SK-N-SH (cell line): ENCODE measurements at regions not wholly inside any gene's neighbourhood (a gene's known extent, or its start where the extent isn't known, plus 50 kb on each side); places are given as distances from the start of the nearest gene placed in this dataset.
A peak's percentile ranks its signal among the peaks of the same experiment; 100 is the strongest.

ENCODE experiments used
- CTCF ChIP-seq: fragments of 200-600 bp; sonication (generic); IDR thresholded peaks from 2 replicates; pipeline ENCODE4 v1.6.1; 2017; ENCODE audit warnings: antibody characterized with exemption, mild to moderate bottlenecking, moderate library complexity
- EP300 ChIP-seq, 2 experiments: IDR thresholded peaks; 2 replicates each; pipeline versions ENCODE4 v1.4.0 to v1.6.1; 2012; ENCODE audit warnings: borderline replicate concordance in 1 of 2, low read depth in 1 of 2, low read length in 1 of 2
- EZH2phosphoT487 ChIP-seq: fragments of 200-600 bp; sonication (generic); IDR thresholded peaks from 2 replicates; pipeline ENCODE4 v1.6.1; 2017; ENCODE audit warnings: low read depth, mixed run types, mild to moderate bottlenecking, antibody characterized with exemption, moderate library complexity, borderline replicate concordance
- FOXJ3 ChIP-seq: sonication (generic); formaldehyde crosslinking; IDR thresholded peaks from 2 replicates; pipeline ENCODE4 v1.5.1; 2020; ENCODE audit warnings: mild to moderate bottlenecking, missing genetic modification reagents
- MAX ChIP-seq: IDR thresholded peaks from 2 replicates; pipeline ENCODE4 v1.4.0; 2012; ENCODE audit warnings: low read depth
- TCF12 ChIP-seq: IDR thresholded peaks from 2 replicates; pipeline ENCODE4 v1.4.0; 2012
- ZBTB33 ChIP-seq: IDR thresholded peaks from 2 replicates; pipeline ENCODE4 v1.4.0; 2012; ENCODE audit warnings: low read depth, borderline replicate concordance

- TF ChIP-seq CTCF (peak; percentile 90), FOXJ3 (CRISPR knock-in tag) (no peak), TCF12 (no peak), EP300 (IDR thresholded peaks at IDR 0.05; ENCODE audit: borderline replicate concordance in 1 of 2, low read depth in 1 of 2, low read length in 1 of 2) (no peak), ZBTB33 (no peak), EZH2phosphoT487 (no peak), MAX (no peak)
Measured at GRCh38 chr1:239987103-239987745, 104.5 kb upstream of the FMN2 start.
